ENCODE measurements at regions not wholly inside any gene's neighbourhood (a gene's known extent, or its start where the extent isn't known, plus 50 kb on each side); places are given as distances from the start of the nearest gene placed in this dataset.

DNA sequence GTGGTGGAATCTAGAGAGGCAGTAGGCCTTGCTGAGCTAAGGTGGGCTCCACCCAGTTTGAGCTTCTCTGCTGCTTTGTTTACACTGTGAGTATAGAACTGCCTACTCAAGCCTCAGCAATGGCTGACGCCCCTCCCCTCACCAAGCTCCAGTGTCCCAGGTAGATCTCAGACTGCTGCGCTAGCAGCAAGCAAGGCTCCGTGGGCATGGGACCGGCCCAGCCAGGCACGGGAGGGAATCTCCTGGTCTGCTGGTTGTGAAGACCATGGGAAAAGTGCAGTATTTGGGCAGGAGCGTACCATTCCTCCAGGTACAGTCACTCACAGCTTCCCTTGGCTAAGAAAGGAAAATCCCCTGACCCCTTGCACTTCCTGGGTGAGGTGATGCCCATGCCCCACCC is 407.1 kb downstream of the ZPLD1 start:
- no peak for TF ChIP-seq POLR2A (IDR thresholded peaks at IDR 0.05; ENCODE audit: low read length)
- no peak for TF ChIP-seq GATA1 (IDR thresholded peaks at IDR 0.05; ENCODE audit: low read depth, low read length)
